C4-2B (cell line): ENCODE measurements at regions not wholly inside any gene's neighbourhood (a gene's known extent, or its start where the extent isn't known, plus 50 kb on each side); places are given as distances from the start of the nearest gene placed in this dataset.

Source experiments
- H3K27ac ChIP-seq: fragments of 450-650 bp; 2 replicates; pipeline ENCODE4 v1.5.1; 2017
- CTCF ChIP-seq: fragments of 450-650 bp; conservative IDR thresholded peaks from 2 replicates; pipeline ENCODE4 v1.5.1; 2017; ENCODE audit warnings: mild to moderate bottlenecking
- ZFX ChIP-seq: fragments of 450-650 bp; IDR thresholded peaks from 2 replicates; pipeline ENCODE4 v1.6.1; 2017

- H3K27ac ChIP-seq, result no peak overlapping the region
- no peak for TF ChIP-seq CTCF
- no peak for TF ChIP-seq ZFX
Measured at GRCh38 chr14:62432955-62433354, 612.3 kb downstream of the KCNH5 start.

GRCh38 chr14:62436261-62436660, 609.0 kb downstream of the KCNH5 start:
- H3K27ac ChIP-seq, result no peak overlapping the region
- TF ChIP-seq CTCF (no peak), ZFX (no peak)

GRCh38 chr14:62439210-62439609, 606.0 kb downstream of the KCNH5 start:
- TF ChIP-seq ZFX (no peak), CTCF (no peak)
- H3K27ac ChIP-seq, result no peak overlapping the region

DNA sequence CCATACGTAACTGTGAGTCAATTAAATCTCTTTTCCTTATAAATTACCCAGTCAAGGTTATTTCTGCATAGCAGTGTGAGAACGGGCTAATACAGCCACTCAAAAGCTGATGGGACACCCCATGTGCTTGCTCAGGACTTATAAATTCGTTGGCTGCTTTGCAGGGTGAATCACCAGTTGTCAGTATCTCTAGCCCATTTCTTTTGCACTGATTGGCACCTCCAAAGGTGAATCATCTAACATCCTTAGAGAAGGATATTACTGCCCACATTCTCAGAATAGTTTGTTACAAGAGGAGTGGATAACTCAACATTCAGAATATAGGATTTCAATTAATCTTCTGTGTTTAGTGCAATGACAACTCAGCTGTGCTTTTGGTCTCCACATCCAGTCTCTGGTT, 601.5 kb downstream of the KCNH5 start:
- H3K27ac ChIP-seq, result no peak overlapping the region
- TF ChIP-seq ZFX, result no peak
- no peak for TF ChIP-seq CTCF

- TF ChIP-seq CTCF, result no peak
- TF ChIP-seq ZFX, result no peak
- H3K27ac ChIP-seq, result no peak overlapping the region
Measured at GRCh38 chr14:62445570-62445969, 599.7 kb downstream of the KCNH5 start.

- no peak for TF ChIP-seq ZFX
- TF ChIP-seq CTCF, result no peak
- no peak overlapping the region for H3K27ac ChIP-seq
Measured at GRCh38 chr14:62451221-62451620, 594.0 kb downstream of the KCNH5 start.

DNA sequence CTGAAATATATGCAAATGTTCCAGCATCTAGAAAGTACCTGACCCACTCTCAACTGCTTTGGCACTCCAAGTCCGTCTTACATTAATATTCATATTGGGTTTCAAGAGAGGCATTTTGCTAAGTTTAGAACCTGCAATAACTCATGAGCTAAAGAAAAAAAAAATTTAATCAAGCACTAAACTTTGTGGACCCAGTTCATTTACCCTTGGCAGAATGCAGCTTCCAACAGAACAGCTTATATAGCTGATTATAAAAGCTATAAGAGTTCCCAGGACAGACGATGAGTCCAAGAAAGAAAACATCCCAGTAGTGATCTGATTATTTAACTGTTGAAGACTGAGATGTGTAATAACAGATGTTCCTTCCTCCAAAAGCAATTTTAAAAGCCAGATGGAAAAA, 592.0 kb downstream of the KCNH5 start:
- no peak for TF ChIP-seq ZFX
- no peak for TF ChIP-seq CTCF
- H3K27ac ChIP-seq, result no peak overlapping the region
